COLO829 (cell line): ENCODE measurements at regions not wholly inside any gene's neighbourhood (a gene's known extent, or its start where the extent isn't known, plus 50 kb on each side); places are given as distances from the start of the nearest gene placed in this dataset.
"Not testable (repeated sequence)": the region's sequence is repeated elsewhere in the genome, so short reads cannot be mapped to it uniquely, and the experiment has no call there.

Experiments
- DNase-seq: peaks from one replicate; pipeline ENCODE4 v3.0.0; 2012; ENCODE audit warnings: low spot score

GRCh38 chr6:139468178-139468819, 93.9 kb upstream of the CITED2 start:
- DNase-seq = no peak

- no peak for DNase-seq
Measured at GRCh38 chr6:139457476-139457875, 83.0 kb upstream of the CITED2 start.

DNA sequence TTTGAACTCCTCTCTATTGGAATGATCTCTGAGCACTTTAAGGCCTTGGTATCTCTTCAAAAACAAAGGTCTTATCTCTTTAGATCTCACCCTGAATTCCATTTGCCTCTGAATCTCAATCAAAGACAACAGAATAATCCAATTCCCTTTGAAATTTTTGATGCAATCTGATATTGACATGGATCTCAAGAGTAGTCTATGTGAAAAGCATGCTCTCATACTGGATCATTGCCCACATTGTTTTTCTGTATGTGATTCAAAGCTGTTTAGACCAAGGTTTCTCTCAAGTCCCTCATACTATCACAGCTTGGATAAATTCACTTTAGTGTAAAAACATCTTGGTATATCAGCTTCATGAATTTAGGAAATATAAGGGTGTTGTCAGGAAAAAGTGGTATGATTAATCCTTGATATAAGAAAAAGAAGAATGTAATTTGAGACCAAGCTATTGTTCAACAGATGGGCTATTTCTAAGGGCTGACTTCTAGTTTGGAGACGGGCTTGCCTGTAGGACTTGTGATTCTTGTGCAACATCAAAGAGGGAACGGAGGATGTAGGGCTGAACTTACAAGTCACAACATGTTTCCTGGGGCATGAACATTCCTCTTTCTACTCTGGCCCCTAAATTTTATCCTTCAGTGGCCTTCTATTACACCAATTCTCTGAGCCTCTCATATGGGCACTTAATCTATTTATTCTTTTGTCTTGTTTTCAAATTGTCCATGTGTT, 77.9 kb upstream of the CITED2 start:
- no peak for DNase-seq

- no peak for DNase-seq
Measured at GRCh38 chr6:139449611-139450000, 75.2 kb upstream of the CITED2 start.

GRCh38 chr6:139448998-139449610, 74.7 kb upstream of the CITED2 start:
- no peak for DNase-seq

DNA sequence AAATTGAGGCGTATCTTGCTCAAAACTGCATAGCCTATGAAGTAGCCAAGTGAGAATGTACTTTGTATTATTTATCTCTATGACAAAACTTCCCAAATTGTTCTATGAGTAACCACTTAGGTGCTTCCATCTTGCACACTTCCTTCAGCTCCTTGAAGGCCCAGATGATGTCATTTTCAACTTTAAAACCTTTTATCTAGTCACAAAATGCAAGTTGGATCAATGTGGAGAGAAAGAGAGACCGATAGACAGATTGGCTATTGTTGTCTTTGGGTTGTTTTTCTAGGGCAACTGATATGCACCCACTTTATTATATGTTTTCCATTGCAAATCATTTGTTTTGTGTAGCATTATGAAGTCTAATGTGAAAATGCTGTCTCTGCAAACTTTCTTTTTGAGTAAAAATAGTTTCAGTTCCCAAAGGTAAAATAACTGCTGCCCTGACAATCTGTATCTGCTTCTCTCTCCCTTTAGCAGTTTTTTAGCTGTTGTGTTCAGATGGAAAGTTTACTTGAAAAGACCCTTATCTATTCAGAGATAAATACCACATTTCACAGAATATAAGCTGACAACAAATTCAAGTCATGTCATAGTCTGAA, 73.7 kb upstream of the CITED2 start:
- DNase-seq = no peak

DNA sequence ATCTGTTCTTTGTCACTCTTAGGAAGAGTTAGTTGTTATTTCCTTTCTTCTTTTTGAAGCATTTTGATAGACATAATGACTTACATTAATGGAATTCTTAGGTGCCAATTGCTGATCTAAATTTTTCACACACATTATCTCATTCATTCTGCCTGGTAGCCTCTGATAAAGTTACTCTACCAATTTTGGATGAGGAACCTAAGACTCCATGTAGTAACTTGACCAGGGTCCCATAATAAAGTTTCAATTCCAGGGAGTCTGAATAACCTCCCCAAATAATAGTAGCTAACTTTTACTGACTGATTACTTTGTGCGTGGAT, 73.2 kb upstream of the CITED2 start:
- no peak for DNase-seq

DNA sequence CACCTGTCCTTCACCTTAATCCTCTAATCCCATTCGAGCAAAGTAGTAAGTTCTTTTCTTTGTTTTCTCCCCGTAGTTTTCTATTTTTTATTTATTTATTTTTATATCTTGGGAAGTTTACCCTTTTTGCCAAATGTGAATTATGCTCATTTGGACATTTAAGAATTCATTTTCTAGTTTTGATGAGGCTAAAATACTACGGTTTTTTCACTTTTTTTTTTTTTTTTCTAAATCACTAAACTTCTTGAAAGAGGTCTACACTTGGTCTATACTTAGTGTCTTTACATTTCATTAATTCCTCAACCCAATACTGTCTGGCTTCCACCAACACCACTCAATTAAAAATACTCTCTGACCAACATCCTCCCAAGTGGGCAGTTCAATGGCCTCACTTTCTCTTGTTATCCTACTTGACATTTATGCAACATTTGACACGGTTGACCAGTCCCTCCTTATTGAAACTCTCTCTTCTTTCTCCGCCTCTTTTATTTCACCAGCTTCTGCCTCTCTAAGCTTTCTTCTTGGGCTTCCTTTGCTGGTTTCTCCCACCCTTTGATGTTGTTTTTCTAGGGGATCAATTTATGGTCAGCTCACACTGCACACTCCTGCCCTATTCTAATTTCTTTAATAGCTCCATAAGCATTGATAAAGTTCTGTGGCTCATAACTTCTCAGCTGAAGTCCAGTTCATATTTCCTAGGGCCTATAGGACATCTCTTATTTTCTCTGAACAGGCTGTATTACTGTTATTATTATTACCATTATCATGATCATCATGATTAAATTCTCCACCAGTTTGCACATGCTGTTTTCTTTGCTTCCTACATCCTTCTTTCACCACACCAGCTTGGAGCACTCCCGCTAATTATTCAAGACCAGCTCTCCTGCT, 72.6 kb upstream of the CITED2 start:
- no peak for DNase-seq

DNA sequence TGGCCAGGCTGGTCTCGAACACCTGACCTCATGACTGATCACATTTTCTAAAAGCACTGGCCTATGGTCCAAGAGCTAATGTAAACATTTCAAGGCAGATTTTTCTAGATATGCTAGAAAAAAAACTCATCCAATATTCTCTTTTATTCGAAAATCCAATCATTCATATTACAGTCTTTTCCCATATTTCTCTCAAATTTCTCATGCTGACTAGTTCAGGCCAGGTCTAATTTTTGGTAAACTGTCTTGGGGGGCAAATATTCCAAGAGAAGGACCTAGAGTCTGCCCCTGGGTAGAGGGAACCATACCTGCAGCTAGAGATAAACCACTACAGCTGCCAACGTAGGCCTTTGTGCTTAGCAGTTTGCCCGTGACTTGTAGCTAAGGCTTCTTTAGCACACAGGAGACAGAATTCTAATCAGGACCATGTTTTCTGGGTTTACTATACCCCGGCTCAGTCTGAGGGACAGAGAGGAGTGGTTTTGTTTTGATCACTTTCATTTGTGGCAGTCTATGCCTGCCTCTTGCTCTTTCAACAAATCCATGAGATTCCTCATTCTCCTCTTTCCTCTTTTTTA, 71.8 kb upstream of the CITED2 start:
- no peak for DNase-seq

DNA sequence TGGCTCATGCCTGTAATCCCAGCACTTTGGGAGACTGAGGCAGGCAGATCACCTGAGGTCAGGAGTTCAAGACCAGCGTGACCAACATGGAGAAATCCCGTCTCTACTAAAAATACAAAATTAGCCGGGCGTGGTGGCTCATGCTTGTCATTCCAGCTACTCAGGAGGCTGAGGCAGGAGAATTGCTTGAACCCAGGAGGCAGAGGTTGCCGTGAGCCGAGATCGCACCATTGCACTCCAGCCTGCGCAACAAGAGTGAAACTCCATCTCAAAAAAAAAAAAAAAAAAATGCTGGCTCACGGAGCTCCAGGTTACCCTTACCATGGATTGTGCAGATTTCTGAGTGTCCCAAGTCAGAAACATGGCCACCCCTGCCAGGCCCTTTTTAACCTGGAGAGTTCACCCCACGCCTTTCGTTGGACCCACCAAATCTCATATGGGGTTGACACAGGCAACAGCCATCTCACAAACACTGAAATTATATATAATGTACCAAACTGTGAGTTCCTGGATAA, 69.9 kb upstream of the CITED2 start:
- not testable (repeated sequence) for DNase-seq

- no peak for DNase-seq
Measured at GRCh38 chr6:139443231-139444112, 69.0 kb upstream of the CITED2 start.

- DNase-seq = no peak
Measured at GRCh38 chr6:139442188-139442671, 67.8 kb upstream of the CITED2 start.

- no peak for DNase-seq
Measured at GRCh38 chr6:139439349-139439748, 64.9 kb upstream of the CITED2 start.

DNA sequence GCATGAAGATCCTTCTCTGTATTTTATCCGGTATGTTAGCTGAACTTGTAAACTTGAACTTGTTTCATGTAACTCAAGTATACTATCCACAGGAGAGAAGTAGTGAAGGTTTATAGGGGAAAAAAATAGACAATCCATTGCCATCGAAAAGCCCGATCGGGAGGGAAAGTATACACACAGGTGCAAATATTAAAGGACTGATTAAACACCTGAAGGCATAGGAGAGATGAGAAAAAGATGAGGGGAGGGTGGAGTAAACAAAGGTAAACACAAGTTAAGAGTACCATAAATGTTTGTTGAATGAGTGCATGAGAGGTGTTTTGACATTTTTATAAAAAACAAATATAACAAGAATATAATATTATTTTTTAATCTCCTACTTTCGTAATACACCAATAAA, 64.3 kb upstream of the CITED2 start:
- DNase-seq = no peak

DNA sequence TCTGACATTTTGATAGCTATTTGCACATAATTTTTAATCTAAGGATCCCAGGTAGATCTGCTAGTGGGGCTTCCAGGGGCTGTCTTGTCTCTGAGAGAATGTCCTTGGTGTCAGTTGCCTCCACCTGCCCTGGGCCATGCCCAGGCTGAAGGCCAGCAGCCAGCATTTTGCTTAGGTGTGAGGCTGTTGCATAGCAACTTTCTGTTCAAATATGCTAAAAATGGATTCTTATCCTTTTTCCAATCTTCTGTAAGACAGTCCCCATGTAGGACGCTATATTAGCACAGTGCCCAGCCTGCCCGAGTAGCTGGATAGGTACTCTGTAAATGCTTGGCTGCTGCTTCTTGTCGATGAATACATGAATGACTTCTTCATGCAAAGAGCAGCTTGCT, 62.5 kb upstream of the CITED2 start:
- DNase-seq = no peak

- peak; percentile 30 for DNase-seq
Measured at GRCh38 chr6:139436200-139436956, 61.9 kb upstream of the CITED2 start.

DNA sequence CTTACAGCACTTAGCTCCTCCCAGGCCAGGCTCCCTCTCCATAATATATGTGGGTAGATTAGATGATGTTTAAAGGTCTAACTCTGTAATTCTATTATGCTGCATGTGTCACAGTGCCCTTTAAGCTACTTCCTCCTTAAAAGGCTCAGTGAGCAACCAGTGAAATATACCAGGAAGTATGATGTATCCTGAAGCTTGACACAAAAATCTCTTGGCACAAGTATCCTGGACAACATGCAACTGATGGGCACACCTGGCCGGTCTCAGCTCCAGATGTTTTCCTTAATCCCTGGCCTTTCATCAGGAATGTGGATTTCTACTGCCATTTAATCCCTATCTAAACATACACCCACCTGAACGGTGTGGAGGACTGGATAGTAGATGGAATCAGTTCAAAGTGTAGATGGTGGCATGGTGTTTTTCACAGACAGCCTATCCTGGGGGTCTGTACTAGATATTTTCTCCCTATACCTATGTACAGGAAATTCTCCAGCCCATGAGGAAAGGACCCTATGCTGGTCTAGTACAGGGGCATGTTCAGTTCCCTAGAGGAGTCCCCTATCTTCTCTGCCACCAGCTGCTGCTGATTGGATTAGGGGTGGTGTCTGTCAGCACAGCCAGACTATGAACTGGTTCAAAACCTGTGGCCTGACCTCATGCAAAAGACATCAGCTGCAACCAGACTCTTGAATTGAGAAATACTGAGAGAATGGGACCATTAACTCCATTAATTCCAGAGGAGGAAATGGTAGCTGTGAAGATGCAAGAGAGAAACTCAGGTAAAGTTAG, 59.4 kb upstream of the CITED2 start:
- DNase-seq = no peak

DNA sequence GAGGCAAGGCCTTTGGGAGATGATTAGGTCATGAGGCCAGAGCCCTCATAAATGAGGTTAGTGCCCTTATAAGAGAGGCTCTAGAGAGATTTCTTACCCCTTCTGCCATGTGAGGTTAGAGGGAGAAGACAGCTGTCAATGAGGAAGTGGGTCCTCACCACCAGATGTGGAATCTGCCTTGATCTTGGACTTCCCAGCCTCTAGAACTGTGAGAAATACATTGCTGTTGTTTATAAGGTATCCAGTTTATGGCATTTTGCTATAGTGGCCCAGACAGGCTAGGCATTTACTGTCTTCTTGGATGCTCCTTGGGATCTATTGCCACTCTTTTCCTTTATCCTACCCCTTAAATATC, 57.1 kb upstream of the CITED2 start:
- DNase-seq = no peak
